Caco-2 (cell line): ENCODE measurements at regions not wholly inside any gene's neighbourhood (a gene's known extent, or its start where the extent isn't known, plus 50 kb on each side); places are given as distances from the start of the nearest gene placed in this dataset.

Source experiments
- BruUV-seq: library from RNA; stranded (reverse); fragments of 400-500 nt; replicated peaks from 2 replicates; lab custom pipeline; 2021; lab: Mats Ljungman, UMichigan
- CTCF ChIA-PET: fragments of 300-600 bp; sonication (Branson Sonifier 250); formaldehyde crosslinking; loops from one replicate; lab custom pipeline; 2022; ENCODE audit warnings: antibody characterized with exemption; lab: Charles Lee
- POLR2A ChIA-PET: fragments of 300-600 bp; sonication (Branson Sonifier 250); formaldehyde crosslinking; loops from one replicate; lab custom pipeline; 2022; ENCODE audit warnings: antibody characterized with exemption; lab: Charles Lee
- DNase-seq, 2 experiments: peaks; one replicate each; pipeline versions ENCODE4 v3.0.0 to v3.0.0-alpha.2; 2020 to 2022
- H3K27me3 ChIP-seq: replicated peaks from 2 replicates; pipeline ENCODE4 v1.6.0; 2011; ENCODE audit warnings: low read length; ENCODE audit not compliant: control insufficient read depth, insufficient read depth
- H3K36me3 ChIP-seq: 2 replicates; pipeline ENCODE4 v1.5.1; 2011; ENCODE audit warnings: low read length; ENCODE audit not compliant: control insufficient read depth, insufficient read depth
- H3K4me1 ChIP-seq: fragments of 250-450 bp; sonication (Bioruptor Pico); 2 replicates; pipeline ENCODE4 v1.5.1; 2020; ENCODE audit warnings: mild to moderate bottlenecking
- H3K4me3 ChIP-seq: 2 replicates; pipeline ENCODE4 v1.5.1; 2011; ENCODE audit warnings: low read depth, mild to moderate bottlenecking, control low read depth, low read length
- H3K9me3 ChIP-seq: fragments of 250-450 bp; sonication (Bioruptor Pico); 2 replicates; pipeline ENCODE4 v1.5.1; 2020; ENCODE audit warnings: mild to moderate bottlenecking, moderate library complexity
- H3K27ac Mint-ChIP-seq: one replicate; pipeline ENCODE4 v1.8.0; 2022; ENCODE audit warnings: mixed read lengths; ENCODE audit not compliant: unreplicated experiment
- H3K27me3 Mint-ChIP-seq: one replicate; pipeline ENCODE4 v1.8.0; 2022; ENCODE audit warnings: mixed read lengths; ENCODE audit not compliant: insufficient read depth, unreplicated experiment
- H3K36me3 Mint-ChIP-seq: one replicate; pipeline ENCODE4 v1.8.0; 2022; ENCODE audit warnings: mild to moderate bottlenecking, mixed read lengths; ENCODE audit not compliant: insufficient read depth, unreplicated experiment
- H3K4me1 Mint-ChIP-seq: one replicate; pipeline ENCODE4 v1.8.0; 2022; ENCODE audit warnings: low read depth, mixed read lengths; ENCODE audit not compliant: unreplicated experiment
- H3K4me3 Mint-ChIP-seq: one replicate; pipeline ENCODE4 v1.8.0; 2022; ENCODE audit warnings: mild to moderate bottlenecking, moderate library complexity, mixed read lengths; ENCODE audit not compliant: unreplicated experiment
- H3K9me3 Mint-ChIP-seq: one replicate; pipeline ENCODE4 v1.8.0; 2022; ENCODE audit warnings: mixed read lengths; ENCODE audit not compliant: unreplicated experiment
- intact Hi-C: fragments of 100-400 bp; cut with micrococcal nuclease; formaldehyde crosslinking; loops from one replicate; pipeline ENCODE4 v1.10.0; 2022; ENCODE audit not compliant: unreplicated experiment
- TF ChIP-seq, protein P1 (sequence below), 2 experiments: fragments of 200-600 bp in 1 of 2; IDR thresholded peaks; 1 replicate in 1 of 2; 2 replicates in 1 of 2; pipeline versions ENCODE4 v1.5.1 to v1.8.0; 2011 to 2022; ENCODE audit warnings: antibody characterized with exemption in 1 of 2, control low read depth in 1 of 2, inconsistent platforms in 1 of 2, low read depth in 1 of 2, low read length in 1 of 2, mild to moderate bottlenecking in 1 of 2, moderate library complexity in 1 of 2; ENCODE audit not compliant: insufficient read depth in 1 of 2, severe bottlenecking in 1 of 2, unreplicated experiment in 1 of 2

- H3K4me3 ChIP-seq, result no peak overlapping the region
- no peaks in the 10 kb centered on the region for H3K9me3 ChIP-seq
- no peaks in the 10 kb centered on the region for H3K36me3 ChIP-seq
- H3K4me1 ChIP-seq, result peaks cover 16% of the 10 kb centered on the region; the same call in 1 of the 2 replicates
- TF ChIP-seq, protein P1, sequence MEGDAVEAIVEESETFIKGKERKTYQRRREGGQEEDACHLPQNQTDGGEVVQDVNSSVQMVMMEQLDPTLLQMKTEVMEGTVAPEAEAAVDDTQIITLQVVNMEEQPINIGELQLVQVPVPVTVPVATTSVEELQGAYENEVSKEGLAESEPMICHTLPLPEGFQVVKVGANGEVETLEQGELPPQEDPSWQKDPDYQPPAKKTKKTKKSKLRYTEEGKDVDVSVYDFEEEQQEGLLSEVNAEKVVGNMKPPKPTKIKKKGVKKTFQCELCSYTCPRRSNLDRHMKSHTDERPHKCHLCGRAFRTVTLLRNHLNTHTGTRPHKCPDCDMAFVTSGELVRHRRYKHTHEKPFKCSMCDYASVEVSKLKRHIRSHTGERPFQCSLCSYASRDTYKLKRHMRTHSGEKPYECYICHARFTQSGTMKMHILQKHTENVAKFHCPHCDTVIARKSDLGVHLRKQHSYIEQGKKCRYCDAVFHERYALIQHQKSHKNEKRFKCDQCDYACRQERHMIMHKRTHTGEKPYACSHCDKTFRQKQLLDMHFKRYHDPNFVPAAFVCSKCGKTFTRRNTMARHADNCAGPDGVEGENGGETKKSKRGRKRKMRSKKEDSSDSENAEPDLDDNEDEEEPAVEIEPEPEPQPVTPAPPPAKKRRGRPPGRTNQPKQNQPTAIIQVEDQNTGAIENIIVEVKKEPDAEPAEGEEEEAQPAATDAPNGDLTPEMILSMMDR (IDR thresholded peaks at IDR 0.05; ENCODE audit: insufficient read depth in 1 of 2, low read depth in 1 of 2, low read length in 1 of 2, severe bottlenecking in 1 of 2, unreplicated experiment in 1 of 2), result peak; percentile 38 to 40
- no TSS peak for BruUV-seq
- ChIA-PET POLR2A (no interaction called here), CTCF (interaction anchor here (0.5 to 0.7 kb wide), 2 partner anchors 83 to 1149 kb away, joined by 3 read pairs; no protein-coding TSS in a partner anchor)
- H3K27me3 ChIP-seq, result no peaks in the 10 kb centered on the region
- no peaks in the 10 kb centered on the region for H3K4me1 Mint-ChIP-seq
- no peaks in the 10 kb centered on the region for H3K36me3 Mint-ChIP-seq
- no peak for DNase-seq
- no peak overlapping the region for H3K27ac Mint-ChIP-seq
- no peak overlapping the region for H3K4me3 Mint-ChIP-seq
- intact Hi-C loops, result loop anchor here (1.0 to 10.0 kb wide), 3 partner anchors 180 to 327 kb away; no protein-coding TSS in a partner anchor
- H3K27me3 Mint-ChIP-seq, result no peaks in the 10 kb centered on the region
- no peaks in the 10 kb centered on the region for H3K9me3 Mint-ChIP-seq
These were observed 56.3 kb upstream of the EYA4 start for GRCh38 chr6:133184798-133185372.

- Mint-ChIP-seq H3K4me3 (no peak overlapping the region), H3K4me1 (no peaks in the 10 kb centered on the region), H3K36me3 (no peaks in the 10 kb centered on the region), H3K27me3 (no peaks in the 10 kb centered on the region), H3K27ac (no peak overlapping the region), H3K9me3 (no peaks in the 10 kb centered on the region)
- Histone ChIP-seq H3K36me3 (no peaks in the 10 kb centered on the region), H3K4me3 (no peak overlapping the region), H3K4me1 (peaks cover 16% of the 10 kb centered on the region; the same call in 1 of the 2 replicates), H3K9me3 (no peaks in the 10 kb centered on the region), H3K27me3 (no peaks in the 10 kb centered on the region)
- TF ChIP-seq, protein P1 (IDR thresholded peaks at IDR 0.05; ENCODE audit: insufficient read depth in 1 of 2, low read depth in 1 of 2, low read length in 1 of 2, severe bottlenecking in 1 of 2, unreplicated experiment in 1 of 2), result no peak
- intact Hi-C loops, result loop anchor here (1.0 to 10.0 kb wide), 4 partner anchors 179 to 368 kb away; no protein-coding TSS in a partner anchor
- BruUV-seq, result no TSS peak
- no peak for DNase-seq
- CTCF ChIA-PET, result no interaction called here
- POLR2A ChIA-PET, result no interaction called here
These were observed 55.4 kb upstream of the EYA4 start for GRCh38 chr6:133185731-133186130.

DNA sequence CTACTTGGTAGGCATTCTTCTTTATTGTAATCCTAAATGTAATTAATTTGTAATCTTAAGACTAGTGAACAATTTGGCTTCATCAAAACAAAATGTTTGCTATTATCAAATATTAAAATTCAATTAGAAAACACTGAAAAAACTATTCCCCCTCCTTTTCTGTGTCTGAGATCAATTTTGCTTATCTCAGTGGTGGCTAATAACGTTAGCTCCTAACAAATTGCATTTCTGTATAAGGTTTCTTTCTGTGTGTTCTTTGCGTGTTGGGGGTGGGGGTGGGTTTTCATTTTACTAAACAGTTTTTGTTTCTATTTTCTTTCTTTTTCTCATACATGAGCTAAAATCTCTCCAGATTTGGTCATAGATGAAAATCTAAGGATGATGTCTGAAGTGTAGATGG is 54.0 kb upstream of the EYA4 start:
- H3K4me3 ChIP-seq, result no peak overlapping the region
- H3K4me3 Mint-ChIP-seq, result no peak overlapping the region
- H3K4me1 ChIP-seq, result peaks cover 16% of the 10 kb centered on the region; the same call in 1 of the 2 replicates
- no peaks in the 10 kb centered on the region for H3K27me3 Mint-ChIP-seq
- H3K4me1 Mint-ChIP-seq, result no peaks in the 10 kb centered on the region
- H3K27me3 ChIP-seq, result no peaks in the 10 kb centered on the region
- no TSS peak for BruUV-seq
- no peak overlapping the region for H3K27ac Mint-ChIP-seq
- TF ChIP-seq, protein P1 (IDR thresholded peaks at IDR 0.05; ENCODE audit: insufficient read depth in 1 of 2, low read depth in 1 of 2, low read length in 1 of 2, severe bottlenecking in 1 of 2, unreplicated experiment in 1 of 2), result no peak
- no peak for DNase-seq
- H3K36me3 Mint-ChIP-seq, result no peaks in the 10 kb centered on the region
- ChIA-PET POLR2A (no interaction called here), CTCF (no interaction called here)
- no peaks in the 10 kb centered on the region for H3K36me3 ChIP-seq
- intact Hi-C loops, result loop anchor here (10.0 kb wide), 2 partner anchors 178 to 222 kb away; no protein-coding TSS in a partner anchor
- H3K9me3 Mint-ChIP-seq, result no peaks in the 10 kb centered on the region
- no peaks in the 10 kb centered on the region for H3K9me3 ChIP-seq
